HG03342 (cell line): ENCODE measurements at regions not wholly inside any gene's neighbourhood (a gene's known extent, or its start where the extent isn't known, plus 50 kb on each side); places are given as distances from the start of the nearest gene placed in this dataset.
"Not testable (repeated sequence)": the region's sequence is repeated elsewhere in the genome, so short reads cannot be mapped to it uniquely, and the experiment has no call there.

ENCODE experiments used
- ATAC-seq: cut with Tn5 transposase; IDR thresholded peaks from one replicate; pipeline ENCODE4 v1.9.1; 2021; ENCODE audit warnings: mild to moderate bottlenecking, moderate library complexity; ENCODE audit not compliant: unreplicated experiment

- ATAC-seq, result not testable (repeated sequence)
Measured at GRCh38 chr1:66424530-66424929, 109.4 kb upstream of the SGIP1 start.

GRCh38 chr1:66426239-66426853 is 107.6 kb upstream of the SGIP1 start:
- ATAC-seq, result no peak

GRCh38 chr1:66430815-66431214 is 103.1 kb upstream of the SGIP1 start:
- ATAC-seq, result not testable (repeated sequence)

DNA sequence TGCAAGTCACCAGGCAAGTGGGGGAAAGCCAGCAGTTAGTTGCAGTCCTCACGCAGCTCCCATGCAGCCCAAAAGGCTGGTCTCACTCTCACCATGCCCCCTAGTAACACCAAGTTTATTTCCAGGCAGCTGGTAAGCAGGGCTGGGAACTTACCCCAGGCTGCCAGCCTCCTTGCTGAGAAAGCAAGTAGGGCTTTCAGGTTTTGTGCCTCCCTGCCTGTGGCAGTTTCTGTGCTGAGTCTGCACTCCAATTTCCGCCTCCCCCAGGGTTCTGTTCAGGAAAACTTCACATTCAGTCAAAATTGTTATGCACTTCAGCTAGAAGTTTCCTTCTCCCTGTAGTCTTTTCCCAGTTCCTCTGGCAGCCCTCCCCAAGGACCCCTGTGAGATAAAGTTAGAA is 102.0 kb upstream of the SGIP1 start:
- ATAC-seq, result no peak

- no peak for ATAC-seq
Measured at GRCh38 chr1:66433611-66434010, 100.3 kb upstream of the SGIP1 start.

DNA sequence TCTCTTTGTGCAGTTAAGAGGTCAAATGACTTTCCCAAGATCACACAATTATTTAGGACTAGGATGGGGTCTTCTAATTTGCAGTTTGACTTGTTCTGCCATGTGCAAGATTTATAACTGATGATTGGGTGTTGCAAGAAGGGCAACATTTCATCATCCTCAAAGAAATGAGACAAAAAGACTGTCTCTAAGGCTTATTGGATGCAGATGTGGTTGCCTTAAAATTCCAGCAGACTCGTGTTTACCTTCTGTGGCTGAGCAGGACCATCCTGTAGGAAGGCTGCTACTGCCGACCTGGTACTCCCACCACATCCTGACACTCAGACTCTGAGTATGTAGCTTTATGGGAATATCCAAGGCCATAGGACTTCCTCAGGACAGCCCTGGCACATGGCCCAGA is 99.9 kb upstream of the SGIP1 start:
- ATAC-seq, result no peak

- ATAC-seq, result no peak
Measured at GRCh38 chr1:66435541-66435940, 98.4 kb upstream of the SGIP1 start.

- ATAC-seq, result peak; percentile 64
Measured at GRCh38 chr1:66436378-66437135, 97.4 kb upstream of the SGIP1 start.

- ATAC-seq, result no peak
Measured at GRCh38 chr1:66437136-66437401, 96.9 kb upstream of the SGIP1 start.

DNA sequence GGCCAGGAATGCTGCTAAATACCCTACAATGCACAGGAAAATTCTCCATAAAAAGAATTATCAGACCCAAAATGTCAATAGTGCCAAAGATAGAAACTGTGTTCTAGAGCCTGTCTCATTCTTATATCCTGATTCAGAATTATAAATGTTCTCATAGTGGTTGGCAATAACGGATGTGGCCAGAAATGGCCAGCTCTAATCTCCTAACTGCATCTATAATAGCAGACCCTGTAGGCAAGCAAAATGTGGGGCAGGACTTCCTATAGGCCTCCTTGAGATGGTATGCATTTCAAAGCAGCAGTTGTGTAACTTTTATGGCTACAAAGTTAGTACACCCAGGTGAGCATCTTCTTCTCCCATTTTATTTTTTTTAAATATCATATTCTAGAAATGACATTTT is 95.9 kb upstream of the SGIP1 start:
- ATAC-seq, result no peak

GRCh38 chr1:66438501-66438900 is 95.5 kb upstream of the SGIP1 start:
- ATAC-seq, result peak; percentile 1

GRCh38 chr1:66439031-66439740 is 94.8 kb upstream of the SGIP1 start:
- peak; percentile 75 for ATAC-seq

GRCh38 chr1:66443793-66444192 is 90.2 kb upstream of the SGIP1 start:
- no peak for ATAC-seq

DNA sequence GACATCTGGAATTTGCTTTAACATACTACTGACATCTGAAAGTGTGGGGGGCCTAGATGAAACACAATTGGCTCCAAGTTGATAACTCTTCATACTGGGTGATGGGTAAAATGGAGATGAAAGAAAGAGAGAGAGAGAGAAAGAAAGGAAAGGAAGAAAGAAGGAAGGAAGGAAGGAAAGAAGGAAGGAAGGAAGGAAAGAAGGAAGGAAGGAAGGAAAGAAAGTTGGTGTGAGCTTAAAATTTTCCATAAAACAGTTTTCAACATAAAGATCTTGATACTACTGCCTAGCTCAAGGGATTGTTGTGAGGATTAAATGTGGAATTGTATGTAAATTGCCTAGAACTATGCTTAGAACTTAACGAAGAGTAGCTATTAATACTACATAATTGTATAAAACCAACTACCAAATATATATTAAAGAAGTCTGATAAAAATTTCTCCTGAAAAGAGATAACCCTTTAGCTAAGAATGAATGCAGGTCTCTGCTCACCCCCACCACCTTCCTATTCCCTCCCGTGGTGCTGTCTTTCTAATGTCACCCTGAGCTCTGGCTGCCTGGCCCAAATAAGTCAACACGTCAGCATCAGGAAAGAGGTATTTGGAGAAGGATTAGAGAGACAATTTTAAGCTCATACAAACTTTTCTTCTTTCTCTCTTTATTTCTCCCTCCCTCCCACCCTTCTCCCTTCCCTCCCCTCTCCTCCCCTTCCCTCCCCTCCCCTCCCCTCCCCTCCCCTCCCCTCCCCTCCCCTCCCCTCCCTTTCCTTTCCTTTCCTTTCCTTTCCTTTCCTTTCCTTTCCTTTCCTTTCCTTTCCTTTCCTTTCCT is 89.3 kb upstream of the SGIP1 start:
- no peak for ATAC-seq

- ATAC-seq, result peak; percentile 81
Measured at GRCh38 chr1:66445492-66446181, 88.3 kb upstream of the SGIP1 start.

DNA sequence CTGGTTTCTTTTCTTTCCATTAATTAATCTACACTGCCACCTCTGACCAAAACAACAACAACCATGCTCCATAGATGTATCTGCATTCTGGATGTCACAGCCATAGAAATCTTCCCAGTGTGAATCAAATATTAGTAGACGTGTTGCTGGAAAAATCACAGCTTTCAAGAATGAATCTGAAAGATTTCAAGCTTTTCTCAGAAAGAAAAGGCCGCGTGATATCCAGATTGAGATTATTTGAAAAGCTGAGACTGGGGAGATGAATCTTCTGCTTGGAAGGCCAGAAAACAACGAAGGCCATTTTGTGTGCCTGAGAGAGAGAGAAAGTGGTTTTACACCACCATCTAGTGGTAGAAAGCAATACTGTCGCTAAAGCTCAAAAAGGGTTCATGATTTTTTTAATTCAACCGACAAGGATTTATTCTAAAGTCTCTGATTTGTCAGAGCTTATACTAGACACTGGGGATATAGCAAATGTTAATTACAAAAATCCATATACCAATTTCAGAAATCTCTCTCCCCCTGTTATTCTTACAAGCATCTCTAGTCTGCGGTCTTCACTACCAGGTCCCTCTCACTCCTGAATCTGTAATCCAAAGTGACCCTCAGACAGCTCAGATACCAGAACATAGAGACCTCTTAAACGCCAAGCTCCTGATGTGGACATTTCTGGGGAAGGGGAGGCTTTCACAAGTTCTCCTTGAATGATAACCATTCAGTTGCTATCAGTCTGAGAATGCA is 87.5 kb upstream of the SGIP1 start:
- peak; percentile 50 for ATAC-seq

DNA sequence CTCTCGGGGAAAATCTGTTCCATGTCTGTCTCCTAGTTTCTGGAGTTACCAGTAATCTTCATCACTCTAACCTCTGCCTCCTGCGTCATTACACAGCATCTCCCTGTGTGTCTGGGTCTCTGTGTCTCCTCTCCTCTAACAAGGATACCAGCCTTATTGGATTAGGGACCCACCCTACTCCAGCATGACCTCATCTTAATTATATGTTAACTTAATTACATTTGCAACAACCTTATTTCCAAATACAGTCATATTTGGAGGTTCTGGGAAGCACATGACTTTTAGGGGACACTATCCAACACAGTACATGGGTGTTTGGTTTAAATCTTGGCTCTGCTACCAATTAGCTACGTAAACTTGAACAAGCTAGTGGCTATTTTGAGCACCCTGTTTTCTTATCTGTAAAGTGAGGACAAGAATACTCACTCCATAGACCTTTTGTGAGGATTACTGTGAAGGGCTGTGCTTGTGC is 83.9 kb upstream of the SGIP1 start:
- ATAC-seq, result no peak

GRCh38 chr1:66450847-66451246 is 83.1 kb upstream of the SGIP1 start:
- ATAC-seq, result no peak

GRCh38 chr1:66452162-66452561 is 81.8 kb upstream of the SGIP1 start:
- no peak for ATAC-seq

- ATAC-seq, result peak; percentile 70
Measured at GRCh38 chr1:66452982-66453381, 81.0 kb upstream of the SGIP1 start.
